ENCODE measurements at regions not wholly inside any gene's neighbourhood (a gene's known extent, or its start where the extent isn't known, plus 50 kb on each side); places are given as distances from the start of the nearest gene placed in this dataset.

DNA sequence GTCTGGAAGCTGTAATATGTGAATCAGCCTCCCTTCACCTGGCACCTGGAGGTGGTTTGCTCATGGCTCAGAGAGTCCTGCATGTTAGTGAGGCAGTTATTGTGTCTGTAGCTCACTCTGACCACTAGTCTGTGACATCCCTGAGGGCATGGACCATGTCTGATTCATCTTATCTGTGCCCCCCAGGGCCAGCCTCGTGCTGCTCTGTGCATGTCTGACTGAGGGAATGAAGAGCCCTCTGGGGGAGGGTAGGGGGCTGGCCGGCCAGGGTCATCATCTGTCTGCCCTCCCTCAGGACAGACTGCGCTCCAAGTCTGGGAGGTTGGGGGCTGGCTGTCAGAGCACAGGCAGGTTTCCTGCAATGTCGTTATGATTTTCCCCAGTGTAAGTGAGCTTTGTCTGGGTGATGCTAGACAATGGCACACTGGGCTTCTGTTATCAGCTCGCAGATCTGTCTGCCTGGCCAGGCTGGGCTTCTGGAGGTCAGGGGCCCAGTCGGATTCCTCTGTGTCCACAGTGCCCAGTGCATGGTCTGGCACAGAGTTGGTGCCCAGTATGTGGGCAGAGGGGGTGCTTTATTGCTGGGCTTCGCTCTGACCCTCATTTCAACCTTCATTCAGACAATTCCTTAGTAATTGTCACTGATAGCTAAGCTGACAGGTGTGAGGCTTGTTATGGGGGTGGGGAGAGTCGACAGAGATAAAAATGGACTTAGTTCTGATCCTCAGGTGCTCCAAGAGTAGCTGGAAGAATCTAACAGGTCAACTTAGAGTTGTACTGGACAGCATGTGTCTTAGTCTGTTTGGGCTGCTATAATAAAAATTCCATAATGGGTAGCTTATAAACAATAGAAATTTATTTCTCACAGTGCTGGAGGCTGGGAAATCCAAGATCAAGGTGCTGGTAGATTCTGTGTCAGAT, 85.7 kb upstream of the SHB start:
- no peak for DNase-seq
- Histone ChIP-seq H3K4me2 (ENCODE audit: unreplicated experiment) (no peak overlapping the region), H3K27ac (no peak overlapping the region), H3K9me2 (ENCODE audit: insufficient read depth) (no peaks in the 10 kb centered on the region), H3K9ac (no peak overlapping the region), H3K79me2 (ENCODE audit: insufficient read depth) (no peaks in the 10 kb centered on the region), H4K20me1 (ENCODE audit: insufficient read depth) (no peaks in the 10 kb centered on the region), H2AFZ (no peak overlapping the region), H3K4me3 (no peak overlapping the region), H3K4me1 (ENCODE audit: insufficient read depth) (no peaks in the 10 kb centered on the region), H3K27me3 (replicated peaks; ENCODE audit: insufficient read depth) (peaks cover 12% of the 10 kb centered on the region), H3K36me3 (ENCODE audit: low read depth) (no peaks in the 10 kb centered on the region), H3F3A (ENCODE audit: insufficient read depth) (no peaks in the 10 kb centered on the region), H3K9me3 (ENCODE audit: low read depth) (no peaks in the 10 kb centered on the region)
- TF ChIP-seq EZH2 (IDR thresholded peaks at IDR 0.05; ENCODE audit: insufficient read depth, poor library complexity, severe bottlenecking) (no peak), EZH2phosphoT487 (IDR thresholded peaks at IDR 0.05; ENCODE audit: insufficient read depth, low read depth) (no peak)
- in situ Hi-C loops (cut with MboI), result loop anchor here (25.0 kb wide), 1 partner anchor 208 kb away; no protein-coding TSS in a partner anchor
- 64 to 68% methylated on average over 8 of the region's 8 CpGs for WGBS, 2 experiments (ENCODE audit: low coverage in 1 of 2, low lambda C conversion rate in 2 of 2, missing lambda C conversion rate in 2 of 2)

GRCh38 chr9:38153910-38154291, 84.9 kb upstream of the SHB start:
- H3K27ac ChIP-seq, result no peak overlapping the region
- 54 to 55% methylated on average over 4 of the region's 4 CpGs for WGBS, 2 experiments (ENCODE audit: low coverage in 1 of 2, low lambda C conversion rate in 2 of 2, missing lambda C conversion rate in 2 of 2)
- H3K79me2 ChIP-seq (ENCODE audit: insufficient read depth), result no peaks in the 10 kb centered on the region
- H3K27me3 ChIP-seq (replicated peaks; ENCODE audit: insufficient read depth), result peaks cover 20% of the 10 kb centered on the region
- H3K4me2 ChIP-seq (ENCODE audit: unreplicated experiment), result no peak overlapping the region
- no peak for DNase-seq
- no peaks in the 10 kb centered on the region for H3K9me2 ChIP-seq (ENCODE audit: insufficient read depth)
- no peak overlapping the region for H3K4me3 ChIP-seq
- H4K20me1 ChIP-seq (ENCODE audit: insufficient read depth), result no peaks in the 10 kb centered on the region
- H3K9ac ChIP-seq, result no peak overlapping the region
- no peaks in the 10 kb centered on the region for H3K4me1 ChIP-seq (ENCODE audit: insufficient read depth)
- H3K9me3 ChIP-seq (ENCODE audit: low read depth), result no peaks in the 10 kb centered on the region
- in situ Hi-C loops (cut with MboI), result loop anchor here (25.0 kb wide), 1 partner anchor 208 kb away; no protein-coding TSS in a partner anchor
- H2AFZ ChIP-seq, result no peak overlapping the region
- no peak for TF ChIP-seq EZH2 (IDR thresholded peaks at IDR 0.05; ENCODE audit: insufficient read depth, poor library complexity, severe bottlenecking)
- no peak for TF ChIP-seq EZH2phosphoT487 (IDR thresholded peaks at IDR 0.05; ENCODE audit: insufficient read depth, low read depth)
- no peaks in the 10 kb centered on the region for H3K36me3 ChIP-seq (ENCODE audit: low read depth)
- H3F3A ChIP-seq (ENCODE audit: insufficient read depth), result no peaks in the 10 kb centered on the region

GRCh38 chr9:38153152-38153909, 84.3 kb upstream of the SHB start:
- in situ Hi-C loops (cut with MboI), result loop anchor here (25.0 kb wide), 1 partner anchor 209 kb away; no protein-coding TSS in a partner anchor
- Histone ChIP-seq H3F3A (ENCODE audit: insufficient read depth) (no peaks in the 10 kb centered on the region), H3K27ac (no peak overlapping the region), H3K36me3 (ENCODE audit: low read depth) (no peaks in the 10 kb centered on the region), H3K9ac (no peak overlapping the region), H3K4me1 (ENCODE audit: insufficient read depth) (no peaks in the 10 kb centered on the region), H2AFZ (no peak overlapping the region), H3K79me2 (ENCODE audit: insufficient read depth) (no peaks in the 10 kb centered on the region), H3K4me3 (no peak overlapping the region), H3K9me3 (ENCODE audit: low read depth) (no peaks in the 10 kb centered on the region), H3K27me3 (replicated peaks; ENCODE audit: insufficient read depth) (peaks cover 26% of the 10 kb centered on the region), H4K20me1 (ENCODE audit: insufficient read depth) (no peaks in the 10 kb centered on the region), H3K4me2 (ENCODE audit: unreplicated experiment) (no peak overlapping the region), H3K9me2 (ENCODE audit: insufficient read depth) (no peaks in the 10 kb centered on the region)
- 61 to 73% methylated on average over 6 of the region's 6 CpGs for WGBS, 2 experiments (ENCODE audit: low coverage in 1 of 2, low lambda C conversion rate in 2 of 2, missing lambda C conversion rate in 2 of 2)
- DNase-seq, result no peak
- TF ChIP-seq EZH2 (IDR thresholded peaks at IDR 0.05; ENCODE audit: insufficient read depth, poor library complexity, severe bottlenecking) (no peak), EZH2phosphoT487 (IDR thresholded peaks at IDR 0.05; ENCODE audit: insufficient read depth, low read depth) (no peak)

DNA sequence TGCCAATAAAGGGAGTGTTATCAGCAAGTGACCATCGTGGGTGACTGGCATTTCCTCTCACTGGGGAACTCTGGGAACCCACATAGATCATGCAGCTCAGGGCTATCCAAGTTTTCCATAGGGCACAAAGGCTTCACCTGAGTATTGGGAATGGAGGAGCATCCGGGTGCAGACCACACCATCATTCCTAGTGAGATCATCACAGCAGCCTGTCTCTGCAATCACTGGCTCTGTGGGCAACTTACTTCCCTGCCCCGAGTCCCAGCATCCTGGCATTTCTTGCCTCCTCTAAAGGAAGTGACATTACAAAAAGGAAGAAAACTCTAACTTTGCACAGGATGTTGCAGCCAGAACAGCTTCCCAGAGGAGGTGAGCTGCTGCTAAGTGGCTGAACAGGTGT, 80.6 kb upstream of the SHB start:
- H3K27me3 ChIP-seq (replicated peaks; ENCODE audit: insufficient read depth), result peaks cover 35% of the 10 kb centered on the region
- no peaks in the 10 kb centered on the region for H3K79me2 ChIP-seq (ENCODE audit: insufficient read depth)
- H3K27ac ChIP-seq, result no peak overlapping the region
- H3K4me1 ChIP-seq (ENCODE audit: insufficient read depth), result 0 out of 2 replicates have a peak, but pooled peaks cover under 1% of the 10 kb centered on the region
- no peaks in the 10 kb centered on the region for H3K9me2 ChIP-seq (ENCODE audit: insufficient read depth)
- in situ Hi-C loops (cut with MboI), result loop anchor here (25.0 kb wide), 1 partner anchor 213 kb away; no protein-coding TSS in a partner anchor
- no peak for DNase-seq
- H4K20me1 ChIP-seq (ENCODE audit: insufficient read depth), result no peaks in the 10 kb centered on the region
- no peaks in the 10 kb centered on the region for H3K9me3 ChIP-seq (ENCODE audit: low read depth)
- H2AFZ ChIP-seq, result no peak overlapping the region
- no peak overlapping the region for H3K4me2 ChIP-seq (ENCODE audit: unreplicated experiment)
- H3K4me3 ChIP-seq, result no peak overlapping the region
- 57 to 60% methylated on average over 3 of the region's 3 CpGs for WGBS, 2 experiments (ENCODE audit: low coverage in 1 of 2, low lambda C conversion rate in 2 of 2, missing lambda C conversion rate in 2 of 2)
- TF ChIP-seq EZH2 (IDR thresholded peaks at IDR 0.05; ENCODE audit: insufficient read depth, poor library complexity, severe bottlenecking) (no peak), EZH2phosphoT487 (IDR thresholded peaks at IDR 0.05; ENCODE audit: insufficient read depth, low read depth) (no peak)
- no peaks in the 10 kb centered on the region for H3F3A ChIP-seq (ENCODE audit: insufficient read depth)
- no peak overlapping the region for H3K9ac ChIP-seq
- no peaks in the 10 kb centered on the region for H3K36me3 ChIP-seq (ENCODE audit: low read depth)
